Activated T-cell treated with anti-CD3 and anti-CD28 coated beads, Interleukin-2, amount 50 U/mL, for 4 hours (primary cell): ENCODE measurements at regions not wholly inside any gene's neighbourhood (a gene's known extent, or its start where the extent isn't known, plus 50 kb on each side); places are given as distances from the start of the nearest gene placed in this dataset.

Source experiments
- ATAC-seq, 2 donors: fragments of 200-7000 bp; cut with Tn5 transposase; one replicate each; pipeline ENCODE4 v1.10.0; 2021
- DNase-seq: peaks from one replicate; pipeline ENCODE4 v3.0.0-alpha.2; 2020
- H3K27me3 Mint-ChIP-seq: one replicate; pipeline ENCODE4 v1.8.0; 2021; ENCODE audit warnings: low read depth, mixed read lengths
- H3K36me3 Mint-ChIP-seq: one replicate; pipeline ENCODE4 v1.8.0; 2022; ENCODE audit warnings: mixed read lengths; ENCODE audit not compliant: insufficient read depth
- H3K4me1 Mint-ChIP-seq: one replicate; pipeline ENCODE4 v1.8.0; 2021; ENCODE audit warnings: low read depth, mixed read lengths
- H3K4me3 Mint-ChIP-seq: one replicate; pipeline ENCODE4 v1.8.0; 2021; ENCODE audit warnings: mild to moderate bottlenecking, moderate library complexity, mixed read lengths
- H3K9me3 Mint-ChIP-seq: one replicate; pipeline ENCODE4 v1.8.0; 2021; ENCODE audit warnings: mixed read lengths

- H3K27me3 Mint-ChIP-seq, result peaks cover 3% of the 10 kb centered on the region
- no peak for ATAC-seq
- no peak overlapping the region for H3K4me3 Mint-ChIP-seq
- peaks cover 23% of the 10 kb centered on the region for H3K9me3 Mint-ChIP-seq
- H3K4me1 Mint-ChIP-seq, result no peaks in the 10 kb centered on the region
- DNase-seq, result no peak
- H3K36me3 Mint-ChIP-seq, result no peaks in the 10 kb centered on the region
These were observed 512.9 kb downstream of the IPMK start for GRCh38 chr10:57754803-57755202.

- Mint-ChIP-seq H3K4me3 (no peak overlapping the region), H3K27me3 (no peaks in the 10 kb centered on the region), H3K9me3 (peaks cover 7% of the 10 kb centered on the region), H3K36me3 (no peaks in the 10 kb centered on the region), H3K4me1 (no peaks in the 10 kb centered on the region)
- no peak for DNase-seq
- no peak for ATAC-seq
These were observed 524.0 kb downstream of the IPMK start for GRCh38 chr10:57743711-57744110.

GRCh38 chr10:57741751-57742150 lies 525.9 kb downstream of the IPMK start:
- no peaks in the 10 kb centered on the region for H3K4me1 Mint-ChIP-seq
- no peaks in the 10 kb centered on the region for H3K36me3 Mint-ChIP-seq
- H3K4me3 Mint-ChIP-seq, result no peak overlapping the region
- ATAC-seq (no peak), DNase-seq (no peak)
- no peaks in the 10 kb centered on the region for H3K27me3 Mint-ChIP-seq
- H3K9me3 Mint-ChIP-seq, result peaks cover 7% of the 10 kb centered on the region

GRCh38 chr10:57723305-57723704 lies 544.4 kb downstream of the IPMK start:
- Mint-ChIP-seq H3K27me3 (no peaks in the 10 kb centered on the region), H3K4me1 (no peaks in the 10 kb centered on the region), H3K9me3 (peaks cover 3% of the 10 kb centered on the region), H3K36me3 (no peaks in the 10 kb centered on the region), H3K4me3 (no peak overlapping the region)
- no peak for ATAC-seq
- DNase-seq, result no peak

GRCh38 chr10:57716884-57717283 lies 550.8 kb downstream of the IPMK start:
- Mint-ChIP-seq H3K36me3 (no peaks in the 10 kb centered on the region), H3K9me3 (no peaks in the 10 kb centered on the region), H3K27me3 (no peaks in the 10 kb centered on the region), H3K4me3 (no peak overlapping the region), H3K4me1 (no peaks in the 10 kb centered on the region)
- no peak for DNase-seq
- ATAC-seq, result no peak

GRCh38 chr10:57715233-57715632 lies 552.5 kb downstream of the IPMK start:
- ATAC-seq, result no peak
- Mint-ChIP-seq H3K4me1 (no peaks in the 10 kb centered on the region), H3K36me3 (no peaks in the 10 kb centered on the region), H3K27me3 (no peaks in the 10 kb centered on the region), H3K9me3 (no peaks in the 10 kb centered on the region), H3K4me3 (no peak overlapping the region)
- DNase-seq, result no peak

GRCh38 chr10:57707300-57707658 lies 560.4 kb downstream of the IPMK start:
- H3K27me3 Mint-ChIP-seq, result no peaks in the 10 kb centered on the region
- DNase-seq (no peak), ATAC-seq (no peak)
- no peak overlapping the region for H3K4me3 Mint-ChIP-seq
- H3K4me1 Mint-ChIP-seq, result no peaks in the 10 kb centered on the region
- no peaks in the 10 kb centered on the region for H3K9me3 Mint-ChIP-seq
- H3K36me3 Mint-ChIP-seq, result no peaks in the 10 kb centered on the region

GRCh38 chr10:57706576-57707299 lies 561.0 kb downstream of the IPMK start:
- no peaks in the 10 kb centered on the region for H3K27me3 Mint-ChIP-seq
- DNase-seq (no peak), ATAC-seq (no peak)
- H3K4me1 Mint-ChIP-seq, result no peaks in the 10 kb centered on the region
- no peaks in the 10 kb centered on the region for H3K36me3 Mint-ChIP-seq
- H3K4me3 Mint-ChIP-seq, result no peak overlapping the region
- H3K9me3 Mint-ChIP-seq, result no peaks in the 10 kb centered on the region

GRCh38 chr10:57706016-57706415 lies 561.7 kb downstream of the IPMK start:
- Mint-ChIP-seq H3K4me3 (no peak overlapping the region), H3K4me1 (no peaks in the 10 kb centered on the region), H3K27me3 (no peaks in the 10 kb centered on the region), H3K36me3 (no peaks in the 10 kb centered on the region), H3K9me3 (no peaks in the 10 kb centered on the region)
- DNase-seq (no peak), ATAC-seq (no peak)

GRCh38 chr10:57699944-57700343 lies 567.8 kb downstream of the IPMK start:
- ATAC-seq, result no peak
- no peak for DNase-seq
- no peaks in the 10 kb centered on the region for H3K4me1 Mint-ChIP-seq
- H3K4me3 Mint-ChIP-seq, result no peak overlapping the region
- no peaks in the 10 kb centered on the region for H3K9me3 Mint-ChIP-seq
- H3K27me3 Mint-ChIP-seq, result no peaks in the 10 kb centered on the region
- H3K36me3 Mint-ChIP-seq, result no peaks in the 10 kb centered on the region

GRCh38 chr10:57696641-57697040 lies 571.1 kb downstream of the IPMK start:
- H3K27me3 Mint-ChIP-seq, result no peaks in the 10 kb centered on the region
- no peaks in the 10 kb centered on the region for H3K9me3 Mint-ChIP-seq
- no peaks in the 10 kb centered on the region for H3K4me1 Mint-ChIP-seq
- no peak overlapping the region for H3K4me3 Mint-ChIP-seq
- no peak for ATAC-seq
- no peak for DNase-seq
- no peaks in the 10 kb centered on the region for H3K36me3 Mint-ChIP-seq

GRCh38 chr10:57694956-57695608 lies 572.6 kb downstream of the IPMK start:
- no peaks in the 10 kb centered on the region for H3K9me3 Mint-ChIP-seq
- ATAC-seq, result no peak
- H3K4me3 Mint-ChIP-seq, result no peak overlapping the region
- no peak for DNase-seq
- no peaks in the 10 kb centered on the region for H3K27me3 Mint-ChIP-seq
- H3K4me1 Mint-ChIP-seq, result no peaks in the 10 kb centered on the region
- no peaks in the 10 kb centered on the region for H3K36me3 Mint-ChIP-seq

- DNase-seq (no peak), ATAC-seq (no peak)
- Mint-ChIP-seq H3K36me3 (no peaks in the 10 kb centered on the region), H3K27me3 (no peaks in the 10 kb centered on the region), H3K4me1 (no peaks in the 10 kb centered on the region), H3K4me3 (no peak overlapping the region), H3K9me3 (no peaks in the 10 kb centered on the region)
These were observed 575.3 kb downstream of the IPMK start for GRCh38 chr10:57692255-57692980.

GRCh38 chr10:57689596-57690297 lies 577.9 kb downstream of the IPMK start:
- H3K4me3 Mint-ChIP-seq, result no peak overlapping the region
- H3K27me3 Mint-ChIP-seq, result no peaks in the 10 kb centered on the region
- no peaks in the 10 kb centered on the region for H3K9me3 Mint-ChIP-seq
- no peaks in the 10 kb centered on the region for H3K4me1 Mint-ChIP-seq
- no peak for ATAC-seq
- no peaks in the 10 kb centered on the region for H3K36me3 Mint-ChIP-seq
- no peak for DNase-seq
